BE2C (cell line): ENCODE measurements at regions not wholly inside any gene's neighbourhood (a gene's known extent, or its start where the extent isn't known, plus 50 kb on each side); places are given as distances from the start of the nearest gene placed in this dataset.

Experiments
- DNase-seq: peaks from one replicate; pipeline ENCODE4 v3.0.0-alpha.2; 2020
- H3K27me3 ChIP-seq: fragments of 250-450 bp; sonication (Bioruptor Pico); 2 replicates; pipeline ENCODE4 v1.5.1; 2020; ENCODE audit warnings: mild to moderate bottlenecking
- H3K36me3 ChIP-seq: fragments of 250-450 bp; sonication (Bioruptor Pico); 2 replicates; pipeline ENCODE4 v1.5.1; 2020; ENCODE audit warnings: mild to moderate bottlenecking
- H3K4me1 ChIP-seq: fragments of 250-450 bp; sonication (Bioruptor Pico); 2 replicates; pipeline ENCODE4 v1.5.1; 2020
- H3K4me3 ChIP-seq: 2 replicates; pipeline ENCODE4 v1.5.1; 2011; ENCODE audit warnings: low read depth, low read length
- H3K9me3 ChIP-seq: fragments of 250-450 bp; sonication (Bioruptor Pico); 2 replicates; pipeline ENCODE4 v1.5.1; 2020
- CTCF ChIP-seq: IDR thresholded peaks from 2 replicates; pipeline ENCODE4 v1.5.1; 2012; ENCODE audit warnings: mild to moderate bottlenecking, low read depth, low read length

GRCh38 chr5:84680908-84681307 is 296.2 kb upstream of the EDIL3 start:
- H3K9me3 ChIP-seq = no peaks in the 10 kb centered on the region
- no peaks in the 10 kb centered on the region for H3K27me3 ChIP-seq
- H3K4me3 ChIP-seq = no peak overlapping the region
- no peak for DNase-seq
- H3K4me1 ChIP-seq = peaks cover 12% of the 10 kb centered on the region
- no peak for TF ChIP-seq CTCF
- H3K36me3 ChIP-seq = no peaks in the 10 kb centered on the region

- Histone ChIP-seq H3K36me3 (no peaks in the 10 kb centered on the region), H3K4me1 (no peaks in the 10 kb centered on the region), H3K27me3 (no peaks in the 10 kb centered on the region), H3K9me3 (no peaks in the 10 kb centered on the region), H3K4me3 (no peak overlapping the region)
- no peak for TF ChIP-seq CTCF
- no peak for DNase-seq
These were observed 289.1 kb upstream of the EDIL3 start for GRCh38 chr5:84673785-84674184.

- H3K9me3 ChIP-seq = no peaks in the 10 kb centered on the region
- TF ChIP-seq CTCF = no peak
- H3K36me3 ChIP-seq = no peaks in the 10 kb centered on the region
- DNase-seq = no peak
- peaks cover 4% of the 10 kb centered on the region for H3K4me1 ChIP-seq
- H3K27me3 ChIP-seq = no peaks in the 10 kb centered on the region
- H3K4me3 ChIP-seq = no peak overlapping the region
These were observed 282.9 kb upstream of the EDIL3 start for GRCh38 chr5:84667576-84667975.

GRCh38 chr5:84650429-84650828 is 265.7 kb upstream of the EDIL3 start:
- H3K36me3 ChIP-seq = no peaks in the 10 kb centered on the region
- no peak overlapping the region for H3K4me3 ChIP-seq
- no peaks in the 10 kb centered on the region for H3K9me3 ChIP-seq
- H3K27me3 ChIP-seq = no peaks in the 10 kb centered on the region
- no peak for TF ChIP-seq CTCF
- DNase-seq = no peak
- no peaks in the 10 kb centered on the region; the same call in 1 of the 2 replicates for H3K4me1 ChIP-seq

- H3K4me1 ChIP-seq = no peaks in the 10 kb centered on the region; the same call in 1 of the 2 replicates
- H3K27me3 ChIP-seq = no peaks in the 10 kb centered on the region
- H3K9me3 ChIP-seq = no peaks in the 10 kb centered on the region
- DNase-seq = no peak
- no peaks in the 10 kb centered on the region for H3K36me3 ChIP-seq
- TF ChIP-seq CTCF = no peak
- no peak overlapping the region for H3K4me3 ChIP-seq
These were observed 262.9 kb upstream of the EDIL3 start for GRCh38 chr5:84647581-84647980.

DNA sequence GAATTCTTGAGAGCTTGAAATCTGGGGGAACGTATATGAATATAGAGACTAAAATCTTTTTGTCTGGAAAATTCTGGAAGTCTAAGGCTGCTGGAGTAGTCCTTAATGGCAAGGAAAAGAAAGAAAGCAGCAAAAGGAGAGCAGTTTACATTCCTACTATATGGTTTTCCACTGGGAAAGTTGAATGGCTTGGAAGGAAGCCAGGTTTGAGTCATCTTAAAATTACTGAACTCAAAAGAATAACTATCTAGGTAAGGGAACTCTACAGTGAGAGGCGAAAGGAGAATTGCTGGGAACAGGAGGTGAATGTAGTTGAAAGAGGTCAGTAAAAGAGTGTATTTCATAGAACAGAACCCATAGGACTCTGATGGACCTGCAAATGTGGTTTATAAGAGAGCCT is 258.1 kb upstream of the EDIL3 start:
- Histone ChIP-seq H3K9me3 (no peaks in the 10 kb centered on the region), H3K27me3 (no peaks in the 10 kb centered on the region), H3K4me3 (no peak overlapping the region), H3K36me3 (no peaks in the 10 kb centered on the region), H3K4me1 (no peaks in the 10 kb centered on the region)
- no peak for TF ChIP-seq CTCF
- no peak for DNase-seq
